ENCODE measurements at regions not wholly inside any gene's neighbourhood (a gene's known extent, or its start where the extent isn't known, plus 50 kb on each side); places are given as distances from the start of the nearest gene placed in this dataset.

- DNase-seq (ENCODE audit: low spot score) = no peak
- in situ Hi-C loops (cut with MboI; ENCODE audit: low pct_unique_long_range_greater_than_20kb, low sequenced_read_pairs, unreplicated experiment) = no loop called here
- no peak for TF ChIP-seq CTCF (IDR thresholded peaks at IDR 0.05; ENCODE audit: extremely low read depth, insufficient read depth, missing control alignments)
Observed at GRCh38 chr4:123308667-123309066, 87.9 kb upstream of the SPRY1 start.

GRCh38 chr4:123312116-123312515, 84.5 kb upstream of the SPRY1 start:
- DNase-seq (ENCODE audit: low spot score) = no peak
- TF ChIP-seq CTCF (IDR thresholded peaks at IDR 0.05; ENCODE audit: extremely low read depth, insufficient read depth, missing control alignments) = no peak
- in situ Hi-C loops (cut with MboI; ENCODE audit: low pct_unique_long_range_greater_than_20kb, low sequenced_read_pairs, unreplicated experiment) = no loop called here

- DNase-seq (ENCODE audit: low spot score) = no peak
- TF ChIP-seq CTCF (IDR thresholded peaks at IDR 0.05; ENCODE audit: extremely low read depth, insufficient read depth, missing control alignments) = no peak
- in situ Hi-C loops (cut with MboI; ENCODE audit: low pct_unique_long_range_greater_than_20kb, low sequenced_read_pairs, unreplicated experiment) = no loop called here
Observed at GRCh38 chr4:123312951-123313592, 83.5 kb upstream of the SPRY1 start.

GRCh38 chr4:123315617-123316016, 81.0 kb upstream of the SPRY1 start:
- TF ChIP-seq CTCF (IDR thresholded peaks at IDR 0.05; ENCODE audit: extremely low read depth, insufficient read depth, missing control alignments) = no peak
- DNase-seq (ENCODE audit: low spot score) = no peak
- in situ Hi-C loops (cut with MboI; ENCODE audit: low pct_unique_long_range_greater_than_20kb, low sequenced_read_pairs, unreplicated experiment) = no loop called here

GRCh38 chr4:123317211-123317610, 79.4 kb upstream of the SPRY1 start:
- DNase-seq (ENCODE audit: low spot score) = no peak
- in situ Hi-C loops (cut with MboI; ENCODE audit: low pct_unique_long_range_greater_than_20kb, low sequenced_read_pairs, unreplicated experiment) = no loop called here

GRCh38 chr4:123319639-123320038, 77.0 kb upstream of the SPRY1 start:
- in situ Hi-C loops (cut with MboI; ENCODE audit: low pct_unique_long_range_greater_than_20kb, low sequenced_read_pairs, unreplicated experiment) = no loop called here
- DNase-seq (ENCODE audit: low spot score) = no peak
- no peak for TF ChIP-seq CTCF (IDR thresholded peaks at IDR 0.05; ENCODE audit: extremely low read depth, insufficient read depth, missing control alignments)

More at GRCh38 chr4:123317211-123317610, 79.4 kb upstream of the SPRY1 start:
- no peak for TF ChIP-seq CTCF (IDR thresholded peaks at IDR 0.05; ENCODE audit: extremely low read depth, insufficient read depth, missing control alignments)

All from GM13977 (cell line).